IPS DF 6.9 (cell line): ENCODE measurements at regions not wholly inside any gene's neighbourhood (a gene's known extent, or its start where the extent isn't known, plus 50 kb on each side); places are given as distances from the start of the nearest gene placed in this dataset.

Experiments
- DNase-seq: peaks from one replicate; pipeline ENCODE4 v3.0.0-alpha.2; 2013; ENCODE audit warnings: low read depth, low spot score
- H3K27ac ChIP-seq: one replicate; pipeline ENCODE4 v1.5.1; 2013; ENCODE audit warnings: low read length, control low read depth
- H3K27me3 ChIP-seq: 2 replicates; pipeline ENCODE4 v1.6.1; 2013; ENCODE audit warnings: mild to moderate bottlenecking, low read length; ENCODE audit not compliant: control insufficient read depth, insufficient read depth
- H3K36me3 ChIP-seq: 2 replicates; pipeline ENCODE4 v1.6.1; 2013; ENCODE audit warnings: low read length; ENCODE audit not compliant: control insufficient read depth, insufficient read depth
- H3K4me1 ChIP-seq: 2 replicates; pipeline ENCODE4 v1.6.1; 2013; ENCODE audit warnings: low read length; ENCODE audit not compliant: control insufficient read depth, insufficient read depth
- H3K4me3 ChIP-seq: 2 replicates; pipeline ENCODE4 v1.5.1; 2013; ENCODE audit warnings: mild to moderate bottlenecking, low read length
- H3K9me3 ChIP-seq: 2 replicates; pipeline ENCODE4 v1.6.1; 2013; ENCODE audit warnings: low read length, inconsistent platforms; ENCODE audit not compliant: control insufficient read depth, insufficient read depth
- WGBS: extraction: QIAGEN DNeasy Blood & Tissue Kit; methylation state at CpG from one replicate; pipeline ENCODE4 v1.1.7; 2013; ENCODE audit warnings: mixed read lengths, missing lambda C conversion rate; ENCODE audit not compliant: insufficient read length, insufficient coverage; 5-methylcytosine and 5-hydroxymethylcytosine counted together

DNA sequence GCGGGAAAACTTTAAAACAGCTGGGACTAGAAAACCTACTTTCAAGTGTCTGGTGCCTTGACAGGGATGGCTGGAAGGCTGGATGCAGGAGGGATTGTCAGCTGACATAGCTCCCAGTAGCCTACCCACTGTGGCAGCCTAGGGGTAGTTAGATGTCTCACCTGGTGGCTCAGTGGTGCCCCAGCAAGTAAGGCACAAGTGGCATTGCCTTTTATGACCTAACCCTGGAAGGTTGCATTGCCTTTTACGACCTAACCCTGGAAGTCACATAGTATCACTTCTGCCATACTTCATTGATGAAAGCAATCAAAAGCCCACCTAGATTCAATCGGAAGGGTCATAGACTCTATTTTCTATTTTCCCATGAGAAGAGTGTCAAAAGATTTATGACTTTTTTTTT lies 724.7 kb upstream of the TBX3 start:
- no peaks in the 10 kb centered on the region for H3K27me3 ChIP-seq
- no peak for DNase-seq
- H3K27ac ChIP-seq, result no peak overlapping the region
- H3K4me3 ChIP-seq, result no peak overlapping the region
- WGBS, result no CpG with 5 or more reads among the region's 3 CpGs
- no peaks in the 10 kb centered on the region for H3K9me3 ChIP-seq
- peaks cover 1% of the 10 kb centered on the region; the same call in 1 of the 2 replicates for H3K4me1 ChIP-seq
- H3K36me3 ChIP-seq, result no peaks in the 10 kb centered on the region

DNA sequence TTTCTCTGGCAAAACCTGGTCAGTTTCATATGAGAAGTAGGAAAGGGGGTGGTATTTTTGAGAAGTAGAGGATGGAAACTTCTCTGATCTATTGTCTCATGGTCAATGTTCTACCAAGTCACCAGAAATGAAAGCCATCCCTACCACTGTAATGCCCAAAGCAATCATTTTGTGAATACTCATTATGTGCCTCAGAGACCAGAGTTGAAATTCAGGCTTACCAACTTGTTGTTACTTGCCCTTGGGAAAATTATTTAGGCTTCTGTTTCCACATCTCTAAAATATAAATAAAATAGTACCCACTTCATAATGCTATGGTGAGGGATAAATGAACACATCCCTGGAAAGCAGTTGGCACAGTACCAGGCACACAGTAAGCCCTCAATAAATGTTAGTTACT lies 723.7 kb upstream of the TBX3 start:
- Histone ChIP-seq H3K4me3 (no peak overlapping the region), H3K27me3 (no peaks in the 10 kb centered on the region), H3K4me1 (peaks cover 1% of the 10 kb centered on the region; the same call in 1 of the 2 replicates), H3K27ac (no peak overlapping the region), H3K36me3 (no peaks in the 10 kb centered on the region), H3K9me3 (no peaks in the 10 kb centered on the region)
- no peak for DNase-seq

DNA sequence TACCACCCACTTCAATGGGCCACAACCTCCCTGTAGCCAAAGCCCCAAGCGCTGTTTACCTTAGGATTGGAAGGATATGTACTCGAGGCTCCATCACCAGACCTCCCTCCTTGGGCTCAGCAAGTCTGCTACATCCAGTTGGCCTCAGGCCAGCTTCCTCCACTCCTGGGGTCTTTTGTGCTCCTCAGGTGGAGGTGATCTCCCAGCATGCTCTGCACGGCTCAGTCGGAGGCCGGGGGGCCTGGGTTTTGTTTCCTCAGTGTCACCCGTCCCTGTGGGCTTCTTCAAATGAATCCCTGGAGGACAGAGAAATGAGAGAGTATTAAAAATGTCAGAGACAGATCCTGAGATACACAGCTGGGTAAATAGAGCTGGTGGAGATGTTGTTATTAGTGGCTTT lies 723.1 kb upstream of the TBX3 start:
- Histone ChIP-seq H3K9me3 (no peaks in the 10 kb centered on the region), H3K4me1 (peaks cover 1% of the 10 kb centered on the region; the same call in 1 of the 2 replicates), H3K4me3 (no peak overlapping the region), H3K27ac (no peak overlapping the region), H3K36me3 (no peaks in the 10 kb centered on the region), H3K27me3 (no peaks in the 10 kb centered on the region)
- no CpG with 5 or more reads among the region's 6 CpGs for WGBS
- no peak for DNase-seq

DNA sequence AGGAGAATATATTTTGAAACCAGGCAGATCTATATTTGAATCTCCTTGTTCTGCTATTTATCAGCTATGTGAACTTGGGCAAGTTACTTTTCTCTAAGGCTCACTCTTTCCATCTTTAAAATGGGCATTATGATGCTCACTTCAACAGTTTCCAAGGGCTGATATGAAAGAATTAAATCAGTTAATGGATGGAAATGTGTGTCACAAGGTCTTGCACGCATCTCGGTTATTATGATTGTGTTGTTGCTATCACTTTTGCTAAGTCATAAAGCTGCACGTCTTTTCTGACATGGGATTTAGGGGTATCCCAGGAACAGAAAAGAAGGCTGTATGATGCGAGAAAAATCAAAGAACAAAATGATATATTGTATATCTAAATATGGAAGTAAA lies 721.5 kb upstream of the TBX3 start:
- no peak overlapping the region for H3K4me3 ChIP-seq
- H3K9me3 ChIP-seq, result no peaks in the 10 kb centered on the region
- DNase-seq, result no peak
- H3K27ac ChIP-seq, result no peak overlapping the region
- WGBS, result no CpG with 5 or more reads among the region's 4 CpGs
- H3K4me1 ChIP-seq, result no peaks in the 10 kb centered on the region
- no peaks in the 10 kb centered on the region for H3K27me3 ChIP-seq
- no peaks in the 10 kb centered on the region for H3K36me3 ChIP-seq

- no CpG with 5 or more reads among the region's 9 CpGs for WGBS
- DNase-seq, result no peak
- Histone ChIP-seq H3K27me3 (no peaks in the 10 kb centered on the region), H3K4me1 (no peaks in the 10 kb centered on the region), H3K27ac (no peak overlapping the region), H3K36me3 (no peaks in the 10 kb centered on the region), H3K4me3 (no peak overlapping the region), H3K9me3 (no peaks in the 10 kb centered on the region)
Observed at GRCh38 chr12:115404761-115405470, 720.9 kb upstream of the TBX3 start.

- H3K9me3 ChIP-seq, result no peaks in the 10 kb centered on the region
- no peaks in the 10 kb centered on the region for H3K36me3 ChIP-seq
- no peak overlapping the region for H3K4me3 ChIP-seq
- no CpG with 5 or more reads among the region's 5 CpGs for WGBS
- DNase-seq, result no peak
- H3K4me1 ChIP-seq, result no peaks in the 10 kb centered on the region
- H3K27me3 ChIP-seq, result no peaks in the 10 kb centered on the region
- no peak overlapping the region for H3K27ac ChIP-seq
Observed at GRCh38 chr12:115403689-115404088, 719.7 kb upstream of the TBX3 start.

- Histone ChIP-seq H3K4me3 (no peak overlapping the region), H3K36me3 (no peaks in the 10 kb centered on the region), H3K27me3 (no peaks in the 10 kb centered on the region), H3K9me3 (no peaks in the 10 kb centered on the region), H3K27ac (no peak overlapping the region), H3K4me1 (no peaks in the 10 kb centered on the region)
- no CpG with 5 or more reads among the region's 2 CpGs for WGBS
- DNase-seq, result no peak
Observed at GRCh38 chr12:115403253-115403652, 719.3 kb upstream of the TBX3 start.

- whole genome bisulfite sequencing, result no CpG with 5 or more reads among the region's 9 CpGs
- DNase-seq, result no peak
Observed at GRCh38 chr12:115402443-115403180, 718.6 kb upstream of the TBX3 start.

GRCh38 chr12:115401761-115402160 lies 717.8 kb upstream of the TBX3 start:
- no peaks in the 10 kb centered on the region for H3K4me1 ChIP-seq
- no peak for DNase-seq
- no CpG with 5 or more reads among the region's 3 CpGs for WGBS
- no peak overlapping the region for H3K4me3 ChIP-seq
- no peak overlapping the region for H3K27ac ChIP-seq
- H3K27me3 ChIP-seq, result no peaks in the 10 kb centered on the region
- no peaks in the 10 kb centered on the region for H3K9me3 ChIP-seq
- no peaks in the 10 kb centered on the region for H3K36me3 ChIP-seq

More at GRCh38 chr12:115402443-115403180, 718.6 kb upstream of the TBX3 start:
- H3K27ac ChIP-seq, result no peak overlapping the region
- H3K9me3 ChIP-seq, result no peaks in the 10 kb centered on the region
- H3K27me3 ChIP-seq, result no peaks in the 10 kb centered on the region
- no peak overlapping the region for H3K4me3 ChIP-seq
- no peaks in the 10 kb centered on the region for H3K4me1 ChIP-seq
- no peaks in the 10 kb centered on the region for H3K36me3 ChIP-seq

DNA sequence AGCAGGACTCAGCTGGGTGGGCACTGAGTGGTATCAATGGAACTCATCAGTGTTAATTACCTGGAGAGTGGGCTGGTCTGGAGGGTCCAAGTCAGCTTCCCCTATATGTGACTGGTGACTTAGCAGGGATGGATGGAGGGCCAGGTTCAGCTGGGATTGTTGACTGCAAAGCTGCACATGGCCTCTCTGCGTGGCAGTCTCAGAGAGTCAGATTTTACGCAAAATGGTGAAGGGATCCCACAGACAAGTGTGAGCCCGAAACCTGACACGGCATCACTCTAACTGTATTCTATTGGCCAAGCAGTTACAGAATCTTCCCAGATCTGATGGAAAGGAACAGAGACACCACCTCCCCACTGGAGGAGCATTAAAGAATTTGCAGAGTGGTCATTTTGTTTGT lies 716.0 kb upstream of the TBX3 start:
- Histone ChIP-seq H3K27me3 (no peaks in the 10 kb centered on the region), H3K9me3 (0 out of 2 replicates have a peak, but pooled peaks cover 2% of the 10 kb centered on the region), H3K4me3 (no peak overlapping the region), H3K27ac (no peak overlapping the region), H3K36me3 (no peaks in the 10 kb centered on the region), H3K4me1 (no peaks in the 10 kb centered on the region)
- WGBS, result no CpG with 5 or more reads among the region's 4 CpGs
- DNase-seq, result no peak
